ENCODE measurements at regions not wholly inside any gene's neighbourhood (a gene's known extent, or its start where the extent isn't known, plus 50 kb on each side); places are given as distances from the start of the nearest gene placed in this dataset.
A peak's percentile ranks its signal among the peaks of the same experiment; 100 is the strongest.
"Not testable (repeated sequence)": the region's sequence is repeated elsewhere in the genome, so short reads cannot be mapped to it uniquely, and the experiment has no call there.

- Mint-ChIP-seq H3K9me3 (peaks cover 3% of the 10 kb centered on the region), H3K27me3 (no peaks in the 10 kb centered on the region), H3K27ac (no peak overlapping the region), H3K4me1 (no peaks in the 10 kb centered on the region), H3K4me3 (no peak overlapping the region), H3K36me3 (ENCODE audit: low read depth) (no peaks in the 10 kb centered on the region)
- DNase-seq, result no peak
- intact Hi-C loops (cut with micrococcal nuclease), result no loop called here
Measured at GRCh38 chr13:68550330-68550729, 1320.2 kb upstream of the PCDH9 start.

- intact Hi-C loops (cut with micrococcal nuclease), result no loop called here
- H3K4me1 Mint-ChIP-seq, result no peaks in the 10 kb centered on the region
- peaks cover 1% of the 10 kb centered on the region for H3K9me3 Mint-ChIP-seq
- no peak overlapping the region for H3K4me3 Mint-ChIP-seq
- no peaks in the 10 kb centered on the region for H3K36me3 Mint-ChIP-seq (ENCODE audit: low read depth)
- DNase-seq, result no peak
- H3K27ac Mint-ChIP-seq, result no peak overlapping the region
- H3K27me3 Mint-ChIP-seq, result no peaks in the 10 kb centered on the region
Measured at GRCh38 chr13:68540244-68540643, 1310.1 kb upstream of the PCDH9 start.

- no peak for DNase-seq
- intact Hi-C loops (cut with micrococcal nuclease), result no loop called here
- no peaks in the 10 kb centered on the region for H3K27me3 Mint-ChIP-seq
Measured at GRCh38 chr13:68535329-68535728, 1305.2 kb upstream of the PCDH9 start.

GRCh38 chr13:68527167-68527566, 1297.0 kb upstream of the PCDH9 start:
- H3K9me3 Mint-ChIP-seq; DNase-seq; H3K4me1 Mint-ChIP-seq; intact Hi-C loops (cut with micrococcal nuclease); H3K27me3 Mint-ChIP-seq; H3K4me3 Mint-ChIP-seq; H3K27ac Mint-ChIP-seq; H3K36me3 Mint-ChIP-seq (ENCODE audit: low read depth): not testable (repeated sequence)

More at GRCh38 chr13:68535329-68535728, 1305.2 kb upstream of the PCDH9 start:
- Mint-ChIP-seq H3K4me3 (no peak overlapping the region), H3K36me3 (ENCODE audit: low read depth) (no peaks in the 10 kb centered on the region), H3K9me3 (peaks cover 4% of the 10 kb centered on the region), H3K27ac (no peak overlapping the region), H3K4me1 (no peaks in the 10 kb centered on the region)

- intact Hi-C loops (cut with micrococcal nuclease), result no loop called here
- Mint-ChIP-seq H3K4me1 (no peaks in the 10 kb centered on the region), H3K9me3 (peaks cover 8% of the 10 kb centered on the region), H3K27ac (no peak overlapping the region), H3K36me3 (ENCODE audit: low read depth) (no peaks in the 10 kb centered on the region), H3K27me3 (no peaks in the 10 kb centered on the region), H3K4me3 (no peak overlapping the region)
- DNase-seq, result no peak
Measured at GRCh38 chr13:68523838-68524424, 1293.8 kb upstream of the PCDH9 start.

GRCh38 chr13:68522184-68522583, 1292.0 kb upstream of the PCDH9 start:
- Mint-ChIP-seq H3K27ac (no peak overlapping the region), H3K27me3 (no peaks in the 10 kb centered on the region), H3K4me3 (no peak overlapping the region), H3K4me1 (no peaks in the 10 kb centered on the region), H3K9me3 (peaks cover 8% of the 10 kb centered on the region), H3K36me3 (ENCODE audit: low read depth) (no peaks in the 10 kb centered on the region)
- DNase-seq, result no peak
- intact Hi-C loops (cut with micrococcal nuclease), result no loop called here

- intact Hi-C loops (cut with micrococcal nuclease), result no loop called here
- Mint-ChIP-seq H3K4me1 (no peaks in the 10 kb centered on the region), H3K27me3 (no peaks in the 10 kb centered on the region), H3K27ac (no peak overlapping the region), H3K9me3 (no peaks in the 10 kb centered on the region), H3K4me3 (no peak overlapping the region), H3K36me3 (ENCODE audit: low read depth) (no peaks in the 10 kb centered on the region)
- no peak for DNase-seq
Measured at GRCh38 chr13:68509734-68510621, 1279.8 kb upstream of the PCDH9 start.

GRCh38 chr13:68506888-68507551, 1276.9 kb upstream of the PCDH9 start:
- peak overlapping the region; percentile 48 for H3K27ac Mint-ChIP-seq
- intact Hi-C loops (cut with micrococcal nuclease), result no loop called here
- no peak for DNase-seq
- H3K9me3 Mint-ChIP-seq, result no peaks in the 10 kb centered on the region
- H3K4me1 Mint-ChIP-seq, result no peaks in the 10 kb centered on the region
- H3K27me3 Mint-ChIP-seq, result no peaks in the 10 kb centered on the region
- H3K36me3 Mint-ChIP-seq (ENCODE audit: low read depth), result no peaks in the 10 kb centered on the region
- H3K4me3 Mint-ChIP-seq, result no peak overlapping the region

GRCh38 chr13:68490594-68490993, 1260.5 kb upstream of the PCDH9 start:
- no peak overlapping the region for H3K4me3 Mint-ChIP-seq
- H3K27ac Mint-ChIP-seq, result no peak overlapping the region
- no peaks in the 10 kb centered on the region for H3K4me1 Mint-ChIP-seq
- intact Hi-C loops (cut with micrococcal nuclease), result no loop called here
- peaks cover 3% of the 10 kb centered on the region for H3K9me3 Mint-ChIP-seq
- no peaks in the 10 kb centered on the region for H3K27me3 Mint-ChIP-seq
- no peaks in the 10 kb centered on the region for H3K36me3 Mint-ChIP-seq (ENCODE audit: low read depth)
- DNase-seq, result no peak

- Mint-ChIP-seq H3K9me3 (no peaks in the 10 kb centered on the region), H3K27ac (no peak overlapping the region), H3K27me3 (no peaks in the 10 kb centered on the region), H3K36me3 (ENCODE audit: low read depth) (no peaks in the 10 kb centered on the region), H3K4me3 (no peak overlapping the region), H3K4me1 (no peaks in the 10 kb centered on the region)
- intact Hi-C loops (cut with micrococcal nuclease), result no loop called here
- no peak for DNase-seq
Measured at GRCh38 chr13:68481130-68481529, 1251.0 kb upstream of the PCDH9 start.

GRCh38 chr13:68473834-68474326, 1243.7 kb upstream of the PCDH9 start:
- DNase-seq, result no peak
- Mint-ChIP-seq H3K4me3 (no peak overlapping the region), H3K9me3 (no peaks in the 10 kb centered on the region), H3K36me3 (ENCODE audit: low read depth) (no peaks in the 10 kb centered on the region), H3K27me3 (no peaks in the 10 kb centered on the region), H3K4me1 (no peaks in the 10 kb centered on the region), H3K27ac (no peak overlapping the region)
- intact Hi-C loops (cut with micrococcal nuclease), result no loop called here

GRCh38 chr13:68467160-68467559, 1237.0 kb upstream of the PCDH9 start:
- H3K27me3 Mint-ChIP-seq, result no peaks in the 10 kb centered on the region
- H3K36me3 Mint-ChIP-seq (ENCODE audit: low read depth), result no peaks in the 10 kb centered on the region
- H3K4me3 Mint-ChIP-seq, result no peak overlapping the region
- peaks cover 11% of the 10 kb centered on the region for H3K9me3 Mint-ChIP-seq
- no peaks in the 10 kb centered on the region for H3K4me1 Mint-ChIP-seq
- intact Hi-C loops (cut with micrococcal nuclease), result no loop called here
- H3K27ac Mint-ChIP-seq, result no peak overlapping the region
- DNase-seq, result no peak

GRCh38 chr13:68440874-68441273, 1210.7 kb upstream of the PCDH9 start:
- Mint-ChIP-seq H3K27ac (no peak overlapping the region), H3K36me3 (ENCODE audit: low read depth) (no peaks in the 10 kb centered on the region), H3K27me3 (no peaks in the 10 kb centered on the region), H3K4me3 (no peak overlapping the region), H3K4me1 (no peaks in the 10 kb centered on the region), H3K9me3 (no peaks in the 10 kb centered on the region)
- no peak for DNase-seq
- intact Hi-C loops (cut with micrococcal nuclease), result no loop called here

GRCh38 chr13:68439817-68440216, 1209.7 kb upstream of the PCDH9 start:
- Mint-ChIP-seq H3K36me3 (ENCODE audit: low read depth) (no peaks in the 10 kb centered on the region), H3K4me3 (no peak overlapping the region), H3K4me1 (no peaks in the 10 kb centered on the region), H3K9me3 (no peaks in the 10 kb centered on the region), H3K27me3 (no peaks in the 10 kb centered on the region), H3K27ac (no peak overlapping the region)
- intact Hi-C loops (cut with micrococcal nuclease), result no loop called here
- no peak for DNase-seq
